GM12892 (cell line): ENCODE measurements at regions not wholly inside any gene's neighbourhood (a gene's known extent, or its start where the extent isn't known, plus 50 kb on each side); places are given as distances from the start of the nearest gene placed in this dataset.

Experiments used
- DNase-seq: peaks from one replicate; pipeline ENCODE4 v3.0.0; 2011; ENCODE audit not compliant: insufficient read length
- FAIRE-seq: peaks from 2 replicates; lab custom pipeline; 2011; peaks lifted over from hg19 to GRCh38; lab: Jason Lieb, UNC
- POLR2A ChIP-seq: IDR thresholded peaks from 2 replicates; pipeline ENCODE4 v1.6.1; 2011; ENCODE audit warnings: low read depth, low read length, control low read depth
- POLR2AphosphoS5 ChIP-seq: IDR thresholded peaks from 2 replicates; pipeline ENCODE4 v1.6.1; 2011; ENCODE audit warnings: low read depth, low read length, control low read depth
- TAF1 ChIP-seq: IDR thresholded peaks from 2 replicates; pipeline ENCODE4 v1.6.1; 2011; ENCODE audit warnings: low read depth, mild to moderate bottlenecking, control low read depth, low read length, borderline replicate concordance

GRCh38 chr9:115770521-115770920, 383.1 kb upstream of the PAPPA start:
- no peak for FAIRE-seq
- DNase-seq = no peak
- TF ChIP-seq POLR2A (no peak), POLR2AphosphoS5 (no peak), TAF1 (no peak)

GRCh38 chr9:115775659-115776058, 377.9 kb upstream of the PAPPA start:
- TF ChIP-seq POLR2AphosphoS5 (no peak), POLR2A (no peak), TAF1 (no peak)
- FAIRE-seq = no peak
- no peak for DNase-seq

GRCh38 chr9:115777610-115778009, 376.0 kb upstream of the PAPPA start:
- FAIRE-seq (no peak), DNase-seq (no peak)
- no peak for TF ChIP-seq POLR2A
- no peak for TF ChIP-seq TAF1
- no peak for TF ChIP-seq POLR2AphosphoS5

GRCh38 chr9:115781070-115781736, 372.4 kb upstream of the PAPPA start:
- FAIRE-seq = no peak
- TF ChIP-seq TAF1 (no peak), POLR2AphosphoS5 (no peak), POLR2A (no peak)

GRCh38 chr9:115786321-115786720, 367.3 kb upstream of the PAPPA start:
- DNase-seq (no peak), FAIRE-seq (no peak)
- no peak for TF ChIP-seq TAF1
- TF ChIP-seq POLR2AphosphoS5 = no peak
- no peak for TF ChIP-seq POLR2A

More at GRCh38 chr9:115781070-115781736, 372.4 kb upstream of the PAPPA start:
- DNase-seq = no peak

- TF ChIP-seq POLR2AphosphoS5 = no peak
- no peak for TF ChIP-seq TAF1
- no peak for TF ChIP-seq POLR2A
- FAIRE-seq (no peak), DNase-seq (no peak)
Measured at GRCh38 chr9:115790520-115790919, 363.1 kb upstream of the PAPPA start.

GRCh38 chr9:115794921-115795475, 358.6 kb upstream of the PAPPA start:
- FAIRE-seq (no peak), DNase-seq (no peak)
- no peak for TF ChIP-seq TAF1
- no peak for TF ChIP-seq POLR2A
- TF ChIP-seq POLR2AphosphoS5 = no peak

GRCh38 chr9:115799734-115800133, 353.9 kb upstream of the PAPPA start:
- DNase-seq = no peak
- no peak for TF ChIP-seq POLR2AphosphoS5
- no peak for FAIRE-seq

GRCh38 chr9:115804206-115804605, 349.4 kb upstream of the PAPPA start:
- no peak for TF ChIP-seq POLR2A
- no peak for TF ChIP-seq POLR2AphosphoS5
- no peak for TF ChIP-seq TAF1
- no peak for FAIRE-seq
- no peak for DNase-seq

GRCh38 chr9:115808108-115808507, 345.5 kb upstream of the PAPPA start:
- FAIRE-seq = no peak
- TF ChIP-seq POLR2AphosphoS5 (no peak), TAF1 (no peak), POLR2A (no peak)
- no peak for DNase-seq

GRCh38 chr9:115808695-115809094, 344.9 kb upstream of the PAPPA start:
- DNase-seq (no peak), FAIRE-seq (no peak)
- TF ChIP-seq POLR2A (no peak), POLR2AphosphoS5 (no peak), TAF1 (no peak)

GRCh38 chr9:115810166-115810565, 343.4 kb upstream of the PAPPA start:
- FAIRE-seq = no peak
- TF ChIP-seq POLR2AphosphoS5 = no peak
- no peak for TF ChIP-seq POLR2A
- no peak for TF ChIP-seq TAF1
- no peak for DNase-seq

- TF ChIP-seq POLR2A (no peak), POLR2AphosphoS5 (no peak), TAF1 (no peak)
- no peak for FAIRE-seq
- no peak for DNase-seq
Measured at GRCh38 chr9:115814081-115814480, 339.5 kb upstream of the PAPPA start.
